DND-41 (cell line): ENCODE measurements at regions not wholly inside any gene's neighbourhood (a gene's known extent, or its start where the extent isn't known, plus 50 kb on each side); places are given as distances from the start of the nearest gene placed in this dataset.

Experiments
- CTCF ChIP-seq: IDR thresholded peaks from 2 replicates; pipeline ENCODE4 v1.5.1; 2012; ENCODE audit warnings: borderline replicate concordance, low read length, moderate library complexity, mild to moderate bottlenecking; ENCODE audit not compliant: poor library complexity, severe bottlenecking; ENCODE audit errors: extremely low read depth
- EZH2 ChIP-seq: IDR thresholded peaks from 3 replicates; pipeline ENCODE4 v1.6.1; 2012; ENCODE audit warnings: borderline replicate concordance, low read depth, mild to moderate bottlenecking, moderate library complexity, low read length, inconsistent platforms; ENCODE audit not compliant: severe bottlenecking

- TF ChIP-seq CTCF = no peak
- no peak for TF ChIP-seq EZH2
Observed at GRCh38 chr18:37663446-37663845, 97.8 kb upstream of the CELF4 start.
